Stomach (tissue), 8 donors: ENCODE measurements at regions not wholly inside any gene's neighbourhood (a gene's known extent, or its start where the extent isn't known, plus 50 kb on each side); places are given as distances from the start of the nearest gene placed in this dataset.
A peak's percentile ranks its signal among the peaks of the same experiment; 100 is the strongest.

Experiments used
- DNase-seq, 2 donors: peaks; one replicate each; pipeline versions ENCODE4 v3.0.0 to v3.0.0-alpha.2; 2013 to 2019
- H3K27ac ChIP-seq, 5 donors: fragments of 200-600 bp in 4 of 5; sonication (generic) in 4 of 5; one replicate each; pipeline ENCODE4 v1.5.1; 2013 to 2019; ENCODE audit warnings: mild to moderate bottlenecking in 1 of 5, moderate library complexity in 1 of 5
- H3K27me3 ChIP-seq, 3 donors: fragments of 200-600 bp; sonication (generic); one replicate each; pipeline ENCODE4 v1.5.1; 2017 to 2019; ENCODE audit warnings: mixed run types in 1 of 3
- H3K36me3 ChIP-seq, 4 donors: fragments of 200-600 bp; sonication (generic); 1 replicate in 3 of 4; 2 replicates in 1 of 4; pipeline ENCODE4 v1.5.1; 2016 to 2019
- H3K4me1 ChIP-seq, 4 donors: fragments of 200-600 bp; sonication (generic); one replicate each; pipeline ENCODE4 v1.5.1; 2016 to 2019
- H3K4me3 ChIP-seq, 4 donors: fragments of 200-600 bp; sonication (generic) in 3 of 4; one replicate each; pipeline ENCODE4 v1.5.1; 2016 to 2019; ENCODE audit warnings: mild to moderate bottlenecking in 1 of 4
- H3K9me3 ChIP-seq, 4 donors: fragments of 200-600 bp; sonication (generic); one replicate each; pipeline ENCODE4 v1.5.1; 2016 to 2019
- EP300 ChIP-seq: sonication (generic); formaldehyde crosslinking; IDR thresholded peaks from one replicate; pipeline ENCODE4 v1.6.1; 2017; ENCODE audit warnings: antibody characterized with exemption
- POLR2A ChIP-seq, 4 donors: fragments of 450-650 bp; IDR thresholded peaks; one replicate each; pipeline ENCODE4 v1.6.1; 2016; ENCODE audit warnings: antibody characterized with exemption in 4 of 4, control low read depth in 2 of 4, mild to moderate bottlenecking in 1 of 4, moderate library complexity in 1 of 4
- POLR2AphosphoS5 ChIP-seq, 3 donors: sonication (generic); formaldehyde crosslinking; IDR thresholded peaks; one replicate each; pipeline ENCODE4 v1.6.1; 2016; ENCODE audit warnings: antibody characterized with exemption in 3 of 3
- WGBS, 5 donors: extraction: QIAGEN DNeasy Blood & Tissue Kit in 3 of 5; methylation state at CpG; one replicate each; pipeline versions ENCODE4 v1.1.5 to v1.1.7; 2013 to 2018; 5-methylcytosine and 5-hydroxymethylcytosine counted together
- intact Hi-C: fragments of 100-400 bp; cut with DNase I; formaldehyde crosslinking; loops from one replicate; pipeline ENCODE4 v1.15.1; 2023; ENCODE audit warnings: low total_unique reads
- TF ChIP-seq, protein P1 (sequence below), 7 experiments: fragments of 450-650 bp in 4 of 7; fragments of 200-600 bp in 3 of 7; sonication (generic) in 3 of 7; IDR thresholded peaks; one replicate each; pipeline ENCODE4 v1.5.1; 2016 to 2019; ENCODE audit warnings: antibody characterized with exemption in 7 of 7, control low read depth in 2 of 7, mild to moderate bottlenecking in 1 of 7
- donor health status: healthy with polysubstance abuse.
- donor health status: Bipolar disorder and iron deficiency.
- donor health status: healthy.

DNA sequence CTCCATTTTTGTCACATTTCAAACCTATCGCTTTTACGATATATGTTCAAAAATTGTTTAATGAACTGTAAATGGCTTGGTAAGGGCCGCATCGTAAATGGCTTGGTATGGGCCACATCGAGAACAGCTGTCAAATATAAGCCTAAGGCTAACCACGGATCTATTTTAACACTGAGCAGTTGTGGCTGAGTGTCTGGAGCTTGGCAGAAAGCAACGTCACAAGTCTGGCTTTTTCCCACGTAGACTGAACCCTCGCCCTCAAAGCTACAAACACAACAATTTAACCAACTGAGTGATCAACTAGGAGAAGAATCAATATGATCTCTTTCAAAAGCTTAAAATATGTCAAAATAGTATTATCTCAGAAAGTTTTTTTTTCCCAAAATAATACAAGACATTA is 71.4 kb upstream of the PRSS16 start:
- 43 to 58% (median 52%) methylated on average over 9 of the region's 9 CpGs for WGBS, 5 donors
- Histone ChIP-seq H3K9me3 (no peaks in the 10 kb centered on the region), H3K4me3 (peak overlapping the region in 1 of 4 donors; percentile 69), H3K4me1 (peaks cover 0 to 22% (median 14%) of the 10 kb centered on the region in 4 donors), H3K27me3 (peaks cover 0 to 11% (median 0%) of the 10 kb centered on the region in 3 donors), H3K36me3 (no peaks in the 10 kb centered on the region), H3K27ac (no peak overlapping the region)
- DNase-seq, result peak in 1 of 2 donors; percentile 53
- TF ChIP-seq, protein P1, sequence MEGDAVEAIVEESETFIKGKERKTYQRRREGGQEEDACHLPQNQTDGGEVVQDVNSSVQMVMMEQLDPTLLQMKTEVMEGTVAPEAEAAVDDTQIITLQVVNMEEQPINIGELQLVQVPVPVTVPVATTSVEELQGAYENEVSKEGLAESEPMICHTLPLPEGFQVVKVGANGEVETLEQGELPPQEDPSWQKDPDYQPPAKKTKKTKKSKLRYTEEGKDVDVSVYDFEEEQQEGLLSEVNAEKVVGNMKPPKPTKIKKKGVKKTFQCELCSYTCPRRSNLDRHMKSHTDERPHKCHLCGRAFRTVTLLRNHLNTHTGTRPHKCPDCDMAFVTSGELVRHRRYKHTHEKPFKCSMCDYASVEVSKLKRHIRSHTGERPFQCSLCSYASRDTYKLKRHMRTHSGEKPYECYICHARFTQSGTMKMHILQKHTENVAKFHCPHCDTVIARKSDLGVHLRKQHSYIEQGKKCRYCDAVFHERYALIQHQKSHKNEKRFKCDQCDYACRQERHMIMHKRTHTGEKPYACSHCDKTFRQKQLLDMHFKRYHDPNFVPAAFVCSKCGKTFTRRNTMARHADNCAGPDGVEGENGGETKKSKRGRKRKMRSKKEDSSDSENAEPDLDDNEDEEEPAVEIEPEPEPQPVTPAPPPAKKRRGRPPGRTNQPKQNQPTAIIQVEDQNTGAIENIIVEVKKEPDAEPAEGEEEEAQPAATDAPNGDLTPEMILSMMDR (IDR thresholded peaks at IDR 0.05), result no peak
- TF ChIP-seq EP300, result no peak
- intact Hi-C loops, result no loop called here

- intact Hi-C loops, result no loop called here
- peak; percentile 61 to 80 for DNase-seq
- H3K4me3 ChIP-seq, result peak overlapping the region; percentile 69 to 95 (median 85)
- no peaks in the 10 kb centered on the region for H3K9me3 ChIP-seq
- H3K36me3 ChIP-seq, result no peaks in the 10 kb centered on the region
- peak overlapping the region; percentile 79 to 90 (median 84) for H3K27ac ChIP-seq
- TF ChIP-seq POLR2A (IDR thresholded peaks at IDR 0.05), result no peak
- TF ChIP-seq POLR2AphosphoS5 (IDR thresholded peaks at IDR 0.05), result no peak
- TF ChIP-seq, protein P1 (IDR thresholded peaks at IDR 0.05), result no peak
- no peak for TF ChIP-seq EP300
- H3K27me3 ChIP-seq, result peaks cover 0 to 11% (median 0%) of the 10 kb centered on the region in 3 donors
- 4 to 7% (median 6%) methylated on average over 38 of the region's 38 CpGs for WGBS, 5 donors
- H3K4me1 ChIP-seq, result peaks cover 0 to 22% (median 14%) of the 10 kb centered on the region in 4 donors
These were observed 70.7 kb upstream of the PRSS16 start for GRCh38 chr6:27176523-27177484.

- peak; percentile 86 to 93 for DNase-seq
- intact Hi-C loops, result no loop called here
- H3K4me3 ChIP-seq, result peak overlapping the region; percentile 69 to 95 (median 85)
- H3K9me3 ChIP-seq, result no peaks in the 10 kb centered on the region
- peak overlapping the region; percentile 79 to 90 (median 84) for H3K27ac ChIP-seq
- WGBS, 5 donors, result 0 to 1% (median 0%) methylated on average over 35 to 39 of the region's 39 CpGs
- no peak for TF ChIP-seq POLR2A (IDR thresholded peaks at IDR 0.05)
- peak in 2 of 3 donors; percentile 74 to 79 for TF ChIP-seq POLR2AphosphoS5 (IDR thresholded peaks at IDR 0.05)
- TF ChIP-seq, protein P1 (IDR thresholded peaks at IDR 0.05), result peak in 5 of 7 experiments; percentile 11 to 49 (median 32)
- TF ChIP-seq EP300, result no peak
- H3K4me1 ChIP-seq, result peaks cover 0 to 22% (median 14%) of the 10 kb centered on the region in 4 donors
- H3K36me3 ChIP-seq, result no peaks in the 10 kb centered on the region
- peaks cover 0 to 11% (median 0%) of the 10 kb centered on the region in 3 donors for H3K27me3 ChIP-seq
These were observed 69.8 kb upstream of the PRSS16 start for GRCh38 chr6:27177485-27178406.

DNA sequence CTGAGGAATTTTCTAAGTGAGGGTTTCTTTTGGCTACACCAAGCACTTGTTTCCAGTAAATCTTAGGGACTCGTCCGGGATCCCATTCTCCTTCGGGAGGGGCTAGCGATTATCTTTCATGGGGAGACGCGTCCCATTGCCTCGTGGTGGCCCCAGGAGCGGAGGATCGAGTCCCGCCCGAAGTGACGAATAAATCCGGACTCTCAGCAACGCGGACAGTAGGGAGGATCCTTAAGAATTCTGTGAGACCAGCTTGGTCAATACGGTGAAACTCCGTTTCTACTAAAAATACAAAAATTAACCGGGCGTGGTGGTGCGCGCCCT is 69.1 kb upstream of the PRSS16 start:
- H3K4me3 ChIP-seq, result peak overlapping the region; percentile 69 to 95 (median 85)
- intact Hi-C loops, result no loop called here
- H3K9me3 ChIP-seq, result no peaks in the 10 kb centered on the region
- peaks cover 0 to 14% (median 0%) of the 10 kb centered on the region in 3 donors for H3K27me3 ChIP-seq
- no peaks in the 10 kb centered on the region for H3K36me3 ChIP-seq
- no peak for DNase-seq
- H3K4me1 ChIP-seq, result peaks cover 0 to 22% (median 14%) of the 10 kb centered on the region in 4 donors
- TF ChIP-seq EP300, result no peak
- H3K27ac ChIP-seq, result peak overlapping the region in 4 of 5 donors; percentile 82 to 90 (median 86)
- WGBS, 5 donors, result 2 to 22% (median 5%) methylated on average over 14 to 21 of the region's 21 CpGs
